Liver (tissue), 7 donors: ENCODE measurements at regions not wholly inside any gene's neighbourhood (a gene's known extent, or its start where the extent isn't known, plus 50 kb on each side); places are given as distances from the start of the nearest gene placed in this dataset.
"Not testable (repeated sequence)": the region's sequence is repeated elsewhere in the genome, so short reads cannot be mapped to it uniquely, and the experiment has no call there.

Source experiments
- DNase-seq: peaks from one replicate; pipeline ENCODE4 v3.0.0-alpha.2; 2017; ENCODE audit warnings: low spot score
- H3K27ac ChIP-seq, 2 donors: one replicate each; pipeline ENCODE4 v1.7.0; 2013; ENCODE audit warnings: inconsistent platforms in 2 of 2, low read length in 2 of 2, control low read depth in 1 of 2, low read depth in 1 of 2, mild to moderate bottlenecking in 1 of 2
- H3K27me3 ChIP-seq, 4 donors: one replicate each; pipeline versions ENCODE4 v1.6.1 to v1.7.0; 2013; ENCODE audit warnings: low read length in 3 of 4, inconsistent platforms in 1 of 4, mild to moderate bottlenecking in 1 of 4, moderate library complexity in 1 of 4; ENCODE audit not compliant: control insufficient read depth in 4 of 4, insufficient read depth in 4 of 4
- H3K36me3 ChIP-seq, 4 donors: one replicate each; pipeline versions ENCODE4 v1.6.1 to v1.7.0; 2013; ENCODE audit warnings: low read length in 3 of 4, mild to moderate bottlenecking in 3 of 4, low read depth in 1 of 4, moderate library complexity in 1 of 4; ENCODE audit not compliant: control insufficient read depth in 4 of 4, insufficient read depth in 3 of 4
- H3K4me1 ChIP-seq, 4 donors: one replicate each; pipeline versions ENCODE4 v1.6.1 to v1.7.0; 2013; ENCODE audit warnings: low read length in 3 of 4, mild to moderate bottlenecking in 3 of 4, moderate library complexity in 1 of 4; ENCODE audit not compliant: control insufficient read depth in 4 of 4, insufficient read depth in 4 of 4
- H3K4me3 ChIP-seq, 3 donors: one replicate each; pipeline versions ENCODE4 v1.6.1 to v1.7.0; 2013; ENCODE audit warnings: low read length in 3 of 3, control low read depth in 1 of 3, low read depth in 1 of 3, mild to moderate bottlenecking in 1 of 3
- H3K9ac ChIP-seq, 2 donors: one replicate each; pipeline ENCODE4 v1.7.0; 2013; ENCODE audit warnings: low read length in 2 of 2, mild to moderate bottlenecking in 2 of 2, moderate library complexity in 2 of 2, control low read depth in 1 of 2, low read depth in 1 of 2
- H3K9me3 ChIP-seq, 4 donors: one replicate each; pipeline versions ENCODE4 v1.6.1 to v1.7.0; 2013; ENCODE audit warnings: low read length in 3 of 4; ENCODE audit not compliant: control insufficient read depth in 4 of 4
- EGR1 ChIP-seq, 2 donors: IDR thresholded peaks; 2 replicates each; pipeline ENCODE4 v1.6.1; 2016 to 2018; ENCODE audit warnings: antibody characterized with exemption in 2 of 2, low read depth in 2 of 2
- FOXA1 ChIP-seq: IDR thresholded peaks from 2 replicates; pipeline ENCODE4 v1.6.1; 2016; ENCODE audit warnings: antibody characterized with exemption
- FOXA2 ChIP-seq: IDR thresholded peaks from 2 replicates; pipeline ENCODE4 v1.6.1; 2016; ENCODE audit warnings: antibody characterized with exemption
- GABPA ChIP-seq, 2 donors: IDR thresholded peaks in 1 of 2; conservative IDR thresholded peaks in 1 of 2; 2 replicates each; pipeline ENCODE4 v1.6.1; 2016; ENCODE audit warnings: antibody characterized with exemption in 2 of 2, mild to moderate bottlenecking in 1 of 2, moderate library complexity in 1 of 2
- HNF4A ChIP-seq, 2 donors: conservative IDR thresholded peaks; 2 replicates each; pipeline ENCODE4 v1.6.1; 2016; ENCODE audit warnings: antibody characterized with exemption in 2 of 2, mild to moderate bottlenecking in 2 of 2
- HNF4G ChIP-seq: IDR thresholded peaks from 2 replicates; pipeline ENCODE4 v1.6.1; 2016; ENCODE audit warnings: antibody characterized with exemption
- JUND ChIP-seq, 2 donors: IDR thresholded peaks; 2 replicates each; pipeline ENCODE4 v1.6.1; 2016; ENCODE audit warnings: antibody characterized with exemption in 2 of 2
- NR2F2 ChIP-seq: IDR thresholded peaks from 2 replicates; pipeline ENCODE4 v1.6.1; 2016; ENCODE audit warnings: antibody characterized with exemption
- RAD21 ChIP-seq, 2 donors: IDR thresholded peaks; 2 replicates each; pipeline ENCODE4 v1.6.1; 2016; ENCODE audit warnings: antibody characterized with exemption in 2 of 2, mild to moderate bottlenecking in 2 of 2
- RXRA ChIP-seq, 2 donors: IDR thresholded peaks; 2 replicates each; pipeline ENCODE4 v1.6.1; 2017 to 2018; ENCODE audit warnings: antibody characterized with exemption in 2 of 2, mild to moderate bottlenecking in 1 of 2
- SP1 ChIP-seq: IDR thresholded peaks from 2 replicates; pipeline ENCODE4 v1.6.1; 2018; ENCODE audit warnings: antibody characterized with exemption, mild to moderate bottlenecking
- TAF1 ChIP-seq: conservative IDR thresholded peaks from 2 replicates; pipeline ENCODE4 v1.6.1; 2016; ENCODE audit warnings: antibody characterized with exemption, mild to moderate bottlenecking
- WGBS: extraction: QIAGEN DNeasy Blood & Tissue Kit; methylation state at CpG from one replicate; pipeline ENCODE4 v1.1.7; 2013; 5-methylcytosine and 5-hydroxymethylcytosine counted together
- TF ChIP-seq, protein P1 (sequence below): IDR thresholded peaks from 2 replicates; pipeline ENCODE4 v1.6.1; 2016; ENCODE audit warnings: antibody characterized with exemption, mild to moderate bottlenecking
- TF ChIP-seq, protein P2 (sequence below): IDR thresholded peaks from 2 replicates; pipeline ENCODE4 v1.6.1; 2016; ENCODE audit warnings: antibody characterized with exemption
- TF ChIP-seq, protein P3 (sequence below): IDR thresholded peaks from 2 replicates; pipeline ENCODE4 v1.6.1; 2016; ENCODE audit warnings: antibody characterized with exemption
- donor health status: healthy.
- donor health status: healthy.
- donor health status: healthy.
- donor health status: healthy.

DNA sequence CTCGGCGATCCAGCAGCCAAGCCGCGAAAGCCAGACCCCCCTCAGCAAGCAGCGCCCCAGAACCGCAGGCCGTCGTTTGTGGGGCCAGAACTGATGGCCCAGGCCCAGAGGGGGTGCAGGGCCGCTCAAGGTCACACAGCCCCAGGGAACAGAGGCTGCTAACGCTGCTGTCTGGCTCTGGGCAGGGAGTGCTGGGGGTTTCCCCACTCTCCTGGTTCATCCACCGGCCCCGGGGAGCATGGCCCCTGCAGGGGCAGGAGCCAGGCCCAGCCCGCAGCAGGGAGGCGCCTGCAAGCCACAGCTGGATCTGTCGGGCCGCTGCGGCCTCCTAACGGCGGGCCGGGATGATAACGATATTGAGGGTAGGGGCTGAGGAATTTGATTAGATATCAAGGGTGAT is 64.8 kb upstream of the IGFBPL1 start:
- Histone ChIP-seq H3K36me3 (no peaks in the 10 kb centered on the region), H3K4me3 (no peak overlapping the region), H3K9me3 (no peaks in the 10 kb centered on the region), H3K27me3 (no peaks in the 10 kb centered on the region), H3K9ac (no peak overlapping the region), H3K27ac (no peak overlapping the region), H3K4me1 (no peaks in the 10 kb centered on the region)
- TF ChIP-seq, protein P1, sequence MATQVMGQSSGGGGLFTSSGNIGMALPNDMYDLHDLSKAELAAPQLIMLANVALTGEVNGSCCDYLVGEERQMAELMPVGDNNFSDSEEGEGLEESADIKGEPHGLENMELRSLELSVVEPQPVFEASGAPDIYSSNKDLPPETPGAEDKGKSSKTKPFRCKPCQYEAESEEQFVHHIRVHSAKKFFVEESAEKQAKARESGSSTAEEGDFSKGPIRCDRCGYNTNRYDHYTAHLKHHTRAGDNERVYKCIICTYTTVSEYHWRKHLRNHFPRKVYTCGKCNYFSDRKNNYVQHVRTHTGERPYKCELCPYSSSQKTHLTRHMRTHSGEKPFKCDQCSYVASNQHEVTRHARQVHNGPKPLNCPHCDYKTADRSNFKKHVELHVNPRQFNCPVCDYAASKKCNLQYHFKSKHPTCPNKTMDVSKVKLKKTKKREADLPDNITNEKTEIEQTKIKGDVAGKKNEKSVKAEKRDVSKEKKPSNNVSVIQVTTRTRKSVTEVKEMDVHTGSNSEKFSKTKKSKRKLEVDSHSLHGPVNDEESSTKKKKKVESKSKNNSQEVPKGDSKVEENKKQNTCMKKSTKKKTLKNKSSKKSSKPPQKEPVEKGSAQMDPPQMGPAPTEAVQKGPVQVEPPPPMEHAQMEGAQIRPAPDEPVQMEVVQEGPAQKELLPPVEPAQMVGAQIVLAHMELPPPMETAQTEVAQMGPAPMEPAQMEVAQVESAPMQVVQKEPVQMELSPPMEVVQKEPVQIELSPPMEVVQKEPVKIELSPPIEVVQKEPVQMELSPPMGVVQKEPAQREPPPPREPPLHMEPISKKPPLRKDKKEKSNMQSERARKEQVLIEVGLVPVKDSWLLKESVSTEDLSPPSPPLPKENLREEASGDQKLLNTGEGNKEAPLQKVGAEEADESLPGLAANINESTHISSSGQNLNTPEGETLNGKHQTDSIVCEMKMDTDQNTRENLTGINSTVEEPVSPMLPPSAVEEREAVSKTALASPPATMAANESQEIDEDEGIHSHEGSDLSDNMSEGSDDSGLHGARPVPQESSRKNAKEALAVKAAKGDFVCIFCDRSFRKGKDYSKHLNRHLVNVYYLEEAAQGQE = no peak
- TF ChIP-seq EGR1 (IDR thresholded peaks at IDR 0.05; ENCODE audit: low read depth in 2 of 2) (no peak), NR2F2 (no peak), GABPA (IDR thresholded peaks at IDR 0.05 in 1 of 2, conservative IDR thresholded peaks at IDR 0.05 in 1 of 2) (no peak), RAD21 (IDR thresholded peaks at IDR 0.05) (no peak), HNF4A (conservative IDR thresholded peaks at IDR 0.05) (no peak), RXRA (IDR thresholded peaks at IDR 0.05) (no peak)
- TF ChIP-seq, protein P2, sequence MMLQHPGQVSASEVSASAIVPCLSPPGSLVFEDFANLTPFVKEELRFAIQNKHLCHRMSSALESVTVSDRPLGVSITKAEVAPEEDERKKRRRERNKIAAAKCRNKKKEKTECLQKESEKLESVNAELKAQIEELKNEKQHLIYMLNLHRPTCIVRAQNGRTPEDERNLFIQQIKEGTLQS = no peak
- TF ChIP-seq, protein P3, sequence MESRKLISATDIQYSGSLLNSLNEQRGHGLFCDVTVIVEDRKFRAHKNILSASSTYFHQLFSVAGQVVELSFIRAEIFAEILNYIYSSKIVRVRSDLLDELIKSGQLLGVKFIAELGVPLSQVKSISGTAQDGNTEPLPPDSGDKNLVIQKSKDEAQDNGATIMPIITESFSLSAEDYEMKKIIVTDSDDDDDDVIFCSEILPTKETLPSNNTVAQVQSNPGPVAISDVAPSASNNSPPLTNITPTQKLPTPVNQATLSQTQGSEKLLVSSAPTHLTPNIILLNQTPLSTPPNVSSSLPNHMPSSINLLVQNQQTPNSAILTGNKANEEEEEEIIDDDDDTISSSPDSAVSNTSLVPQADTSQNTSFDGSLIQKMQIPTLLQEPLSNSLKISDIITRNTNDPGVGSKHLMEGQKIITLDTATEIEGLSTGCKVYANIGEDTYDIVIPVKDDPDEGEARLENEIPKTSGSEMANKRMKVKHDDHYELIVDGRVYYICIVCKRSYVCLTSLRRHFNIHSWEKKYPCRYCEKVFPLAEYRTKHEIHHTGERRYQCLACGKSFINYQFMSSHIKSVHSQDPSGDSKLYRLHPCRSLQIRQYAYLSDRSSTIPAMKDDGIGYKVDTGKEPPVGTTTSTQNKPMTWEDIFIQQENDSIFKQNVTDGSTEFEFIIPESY = no peak
- no peak for DNase-seq
- 87% methylated on average over 21 of the region's 21 CpGs for WGBS

DNA sequence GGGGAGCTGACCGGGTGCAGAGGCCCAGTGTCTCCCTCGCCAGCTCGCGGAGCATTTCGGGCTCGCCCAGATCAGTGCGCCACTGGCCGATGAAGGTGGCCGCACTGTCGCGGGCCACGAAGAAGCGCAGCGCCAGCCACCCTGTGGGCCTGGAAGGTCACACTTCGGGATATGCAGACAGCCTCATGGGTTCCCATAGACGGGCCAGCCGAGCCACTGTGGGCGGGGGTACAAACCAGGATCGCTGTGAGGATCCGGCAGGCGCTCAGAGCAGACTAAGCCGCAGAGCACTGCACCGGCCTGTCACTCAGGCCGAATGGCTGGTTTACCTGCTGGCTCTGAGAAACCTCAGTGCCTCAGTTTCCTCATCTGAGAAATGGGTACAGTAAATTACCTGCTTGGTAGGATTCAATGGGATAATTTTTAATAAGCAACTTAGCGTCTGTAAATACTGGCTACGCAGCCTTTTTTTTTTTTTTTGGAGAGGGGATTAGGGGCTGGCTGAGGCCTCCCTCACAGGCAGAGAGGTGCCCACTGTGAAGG is 64.0 kb upstream of the IGFBPL1 start:
- no peaks in the 10 kb centered on the region for H3K4me1 ChIP-seq
- no peak overlapping the region for H3K27ac ChIP-seq
- WGBS = 89% methylated on average over 26 of the region's 26 CpGs
- TF ChIP-seq TAF1 (no peak), RAD21 (IDR thresholded peaks at IDR 0.05) (no peak), GABPA (IDR thresholded peaks at IDR 0.05 in 1 of 2, conservative IDR thresholded peaks at IDR 0.05 in 1 of 2) (no peak), FOXA1 (no peak), HNF4G (no peak), JUND (IDR thresholded peaks at IDR 0.05) (no peak), EGR1 (IDR thresholded peaks at IDR 0.05; ENCODE audit: low read depth in 2 of 2) (no peak), HNF4A (conservative IDR thresholded peaks at IDR 0.05) (no peak), SP1 (no peak), FOXA2 (no peak), NR2F2 (no peak)
- TF ChIP-seq, protein P3 = no peak
- TF ChIP-seq, protein P2 = no peak
- no peak for DNase-seq
- no peak overlapping the region for H3K4me3 ChIP-seq
- no peaks in the 10 kb centered on the region for H3K36me3 ChIP-seq
- no peaks in the 10 kb centered on the region for H3K9me3 ChIP-seq
- no peaks in the 10 kb centered on the region for H3K27me3 ChIP-seq
- H3K9ac ChIP-seq = no peak overlapping the region

DNA sequence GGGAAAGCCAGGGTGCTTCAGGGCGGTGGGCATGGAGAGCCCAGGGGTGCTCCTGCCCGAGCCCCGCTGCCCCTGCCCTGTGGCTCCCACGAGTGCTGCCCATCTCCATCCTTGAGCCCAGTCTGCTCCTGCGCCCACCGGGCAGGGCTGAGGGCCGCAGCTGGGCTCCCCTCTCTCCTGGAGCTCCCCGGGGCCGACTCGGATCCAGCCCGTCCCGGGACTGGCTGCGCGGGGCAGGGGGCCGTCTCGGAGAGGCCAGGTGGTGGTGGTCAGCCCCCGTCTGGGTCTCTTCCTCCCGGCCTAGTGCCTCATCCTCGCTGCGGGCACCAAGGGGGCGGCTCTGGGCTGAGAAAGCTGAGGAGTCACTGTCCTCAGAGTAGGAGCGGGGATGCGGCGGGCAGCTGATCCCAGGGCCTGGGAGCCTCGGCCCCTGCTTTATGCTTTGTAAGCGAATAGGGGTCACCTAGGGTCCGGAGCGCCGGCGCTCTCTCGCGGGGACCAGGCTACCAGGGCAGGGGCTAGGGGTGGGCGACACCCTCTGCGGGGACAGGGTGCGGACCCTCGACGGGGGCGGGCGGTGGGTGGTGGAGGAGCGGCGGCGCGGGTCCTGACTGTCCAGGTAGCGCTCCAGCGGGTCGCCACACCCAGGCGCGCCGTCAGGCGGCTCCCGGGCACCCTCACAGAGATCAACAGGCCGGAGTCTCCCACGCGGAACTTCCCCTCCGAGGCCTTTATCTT is 63.3 kb upstream of the IGFBPL1 start:
- not testable (repeated sequence) for H3K27ac ChIP-seq, H3K9ac ChIP-seq, H3K36me3 ChIP-seq, H3K4me1 ChIP-seq, H3K4me3 ChIP-seq, DNase-seq, H3K27me3 ChIP-seq, H3K9me3 ChIP-seq
- WGBS = 62% methylated on average over 55 of the region's 55 CpGs
